ENCODE measurements at regions not wholly inside any gene's neighbourhood (a gene's known extent, or its start where the extent isn't known, plus 50 kb on each side); places are given as distances from the start of the nearest gene placed in this dataset.

GRCh38 chr3:153003441-153003840 lies 158.6 kb upstream of the RAP2B start:
- TF ChIP-seq CTCF (IDR thresholded peaks at IDR 0.05) (no peak), EZH2 (IDR thresholded peaks at IDR 0.05) (no peak)
